Spleen (tissue), 7 donors: ENCODE measurements at regions not wholly inside any gene's neighbourhood (a gene's known extent, or its start where the extent isn't known, plus 50 kb on each side); places are given as distances from the start of the nearest gene placed in this dataset.

Experiments used
- CTCF ChIP-seq, 11 experiments: fragments of 200-600 bp in 7 of 11; fragments of 450-650 bp in 4 of 11; sonication (generic) in 4 of 11; IDR thresholded peaks in 8 of 11; conservative IDR thresholded peaks in 3 of 11; 1 replicate in 7 of 11; 2 replicates in 4 of 11; pipeline versions ENCODE4 v1.4.0 to v1.8.0; 2016 to 2021; ENCODE audit warnings: antibody characterized with exemption in 11 of 11, inconsistent platforms in 4 of 11, mild to moderate bottlenecking in 1 of 11
- POLR2A ChIP-seq, 3 donors: fragments of 450-650 bp; IDR thresholded peaks; one replicate each; pipeline ENCODE4 v1.5.1; 2017; ENCODE audit warnings: antibody characterized with exemption in 3 of 3, mild to moderate bottlenecking in 1 of 3
- POLR2AphosphoS5 ChIP-seq, 3 donors: sonication (generic); formaldehyde crosslinking; IDR thresholded peaks; one replicate each; pipeline ENCODE4 v1.5.1; 2017; ENCODE audit warnings: antibody characterized with exemption in 3 of 3
- donor health status: DM: no; HTN: no; CAD: no; lungs with moderate emphysema.
- donor health status: DM: no; HTN: no; CAD: no.
- donor health status: DM: no; HTN: no; CAD: no.

- no peak for TF ChIP-seq CTCF (IDR thresholded peaks at IDR 0.05 in 8 of 11, conservative IDR thresholded peaks at IDR 0.05 in 3 of 11)
- no peak for TF ChIP-seq POLR2A (IDR thresholded peaks at IDR 0.05)
- no peak for TF ChIP-seq POLR2AphosphoS5 (IDR thresholded peaks at IDR 0.05)
Observed at GRCh38 chr1:96519851-96520578, 201.6 kb upstream of the PTBP2 start.
